ENCODE measurements at regions not wholly inside any gene's neighbourhood (a gene's known extent, or its start where the extent isn't known, plus 50 kb on each side); places are given as distances from the start of the nearest gene placed in this dataset.

GRCh38 chr2:105557021-105557920 lies 158.4 kb upstream of the FHL2 start:
- Histone ChIP-seq H3F3A (ENCODE audit: insufficient read depth) (peaks cover 3% of the 10 kb centered on the region; the same call in 1 of the 2 replicates), H3K9me2 (ENCODE audit: insufficient read depth) (no peaks in the 10 kb centered on the region), H3K4me1 (ENCODE audit: insufficient read depth) (peaks cover 6% of the 10 kb centered on the region), H3K36me3 (ENCODE audit: low read depth) (no peaks in the 10 kb centered on the region), H3K9ac (no peak overlapping the region), H2AFZ (no peak overlapping the region), H3K27me3 (replicated peaks; ENCODE audit: insufficient read depth) (peaks cover 92% of the 10 kb centered on the region), H3K4me3 (no peak overlapping the region), H3K27ac (no peak overlapping the region), H3K9me3 (ENCODE audit: low read depth) (no peaks in the 10 kb centered on the region), H3K79me2 (ENCODE audit: insufficient read depth) (no peaks in the 10 kb centered on the region), H4K20me1 (ENCODE audit: insufficient read depth) (no peaks in the 10 kb centered on the region), H3K4me2 (ENCODE audit: unreplicated experiment) (no peak overlapping the region)
- WGBS, 2 experiments (ENCODE audit: low coverage in 1 of 2, low lambda C conversion rate in 2 of 2, missing lambda C conversion rate in 2 of 2) = 23 to 26% methylated on average over 12 of the region's 12 CpGs
- peak; percentile 4 for TF ChIP-seq EZH2 (IDR thresholded peaks at IDR 0.05; ENCODE audit: insufficient read depth, poor library complexity, severe bottlenecking)
- TF ChIP-seq EZH2phosphoT487 (IDR thresholded peaks at IDR 0.05; ENCODE audit: insufficient read depth, low read depth) = no peak
- no peak for DNase-seq
- in situ Hi-C loops (cut with MboI) = no loop called here

GRCh38 chr2:105556366-105556765 lies 157.5 kb upstream of the FHL2 start:
- WGBS, 2 experiments (ENCODE audit: low coverage in 1 of 2, low lambda C conversion rate in 2 of 2, missing lambda C conversion rate in 2 of 2) = 35 to 58% methylated on average over 3 of the region's 3 CpGs
- H3K27me3 ChIP-seq (replicated peaks; ENCODE audit: insufficient read depth) = peaks cover 91% of the 10 kb centered on the region

DNA sequence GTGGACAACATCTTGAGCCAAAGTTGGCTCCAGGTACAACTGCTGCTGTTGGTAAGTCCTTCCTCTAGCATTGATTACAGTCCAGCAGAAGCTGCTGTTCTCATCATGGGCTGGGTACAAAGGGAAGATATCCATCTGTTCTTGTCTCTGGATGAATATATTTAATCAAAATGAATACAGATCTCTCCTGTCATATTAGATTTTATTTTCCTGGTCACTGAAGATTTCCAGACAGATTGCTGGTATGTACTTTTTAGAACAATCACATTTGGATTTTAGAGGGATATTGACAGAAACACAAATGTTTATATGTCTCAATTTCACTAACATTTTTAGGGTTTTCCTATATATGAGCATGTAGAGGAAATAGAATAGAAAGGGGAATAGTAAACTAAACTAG lies 155.4 kb upstream of the FHL2 start:
- in situ Hi-C loops (cut with MboI) = no loop called here
- H3K9me2 ChIP-seq (ENCODE audit: insufficient read depth) = no peaks in the 10 kb centered on the region
- H3K9ac ChIP-seq = no peak overlapping the region
- no peak for DNase-seq
- peaks cover 91% of the 10 kb centered on the region for H3K27me3 ChIP-seq (replicated peaks; ENCODE audit: insufficient read depth)
- no peak overlapping the region for H3K27ac ChIP-seq
- no peaks in the 10 kb centered on the region for H3K36me3 ChIP-seq (ENCODE audit: low read depth)
- no peak overlapping the region for H2AFZ ChIP-seq
- peaks cover 6% of the 10 kb centered on the region for H3K4me1 ChIP-seq (ENCODE audit: insufficient read depth)
- H3F3A ChIP-seq (ENCODE audit: insufficient read depth) = peaks cover 3% of the 10 kb centered on the region; the same call in 1 of the 2 replicates
- no peaks in the 10 kb centered on the region for H4K20me1 ChIP-seq (ENCODE audit: insufficient read depth)
- H3K4me2 ChIP-seq (ENCODE audit: unreplicated experiment) = no peak overlapping the region
- TF ChIP-seq EZH2phosphoT487 (IDR thresholded peaks at IDR 0.05; ENCODE audit: insufficient read depth, low read depth) (no peak), EZH2 (IDR thresholded peaks at IDR 0.05; ENCODE audit: insufficient read depth, poor library complexity, severe bottlenecking) (no peak)
- no peak overlapping the region for H3K4me3 ChIP-seq
- no peaks in the 10 kb centered on the region for H3K79me2 ChIP-seq (ENCODE audit: insufficient read depth)
- H3K9me3 ChIP-seq (ENCODE audit: low read depth) = no peaks in the 10 kb centered on the region

More at GRCh38 chr2:105556366-105556765, 157.5 kb upstream of the FHL2 start:
- H3K4me1 ChIP-seq (ENCODE audit: insufficient read depth) = peaks cover 6% of the 10 kb centered on the region
- no peaks in the 10 kb centered on the region for H3K9me2 ChIP-seq (ENCODE audit: insufficient read depth)
- H3K9me3 ChIP-seq (ENCODE audit: low read depth) = no peaks in the 10 kb centered on the region
- no peak overlapping the region for H3K4me3 ChIP-seq
- H4K20me1 ChIP-seq (ENCODE audit: insufficient read depth) = no peaks in the 10 kb centered on the region
- no peak for DNase-seq
- H3F3A ChIP-seq (ENCODE audit: insufficient read depth) = peaks cover 3% of the 10 kb centered on the region; the same call in 1 of the 2 replicates
- no peaks in the 10 kb centered on the region for H3K79me2 ChIP-seq (ENCODE audit: insufficient read depth)
- no peak overlapping the region for H2AFZ ChIP-seq
- TF ChIP-seq EZH2phosphoT487 (IDR thresholded peaks at IDR 0.05; ENCODE audit: insufficient read depth, low read depth) (no peak), EZH2 (IDR thresholded peaks at IDR 0.05; ENCODE audit: insufficient read depth, poor library complexity, severe bottlenecking) (no peak)
- no peaks in the 10 kb centered on the region for H3K36me3 ChIP-seq (ENCODE audit: low read depth)
- no peak overlapping the region for H3K9ac ChIP-seq
- no peak overlapping the region for H3K27ac ChIP-seq
- no peak overlapping the region for H3K4me2 ChIP-seq (ENCODE audit: unreplicated experiment)
- in situ Hi-C loops (cut with MboI) = no loop called here

- Histone ChIP-seq H3K79me2 (ENCODE audit: insufficient read depth) (no peaks in the 10 kb centered on the region), H3K27ac (no peak overlapping the region), H3K36me3 (ENCODE audit: low read depth) (no peaks in the 10 kb centered on the region), H3K27me3 (replicated peaks; ENCODE audit: insufficient read depth) (peaks cover 90% of the 10 kb centered on the region), H3K9ac (no peak overlapping the region), H3K4me3 (no peak overlapping the region), H3K9me3 (ENCODE audit: low read depth) (no peaks in the 10 kb centered on the region), H3F3A (ENCODE audit: insufficient read depth) (peaks cover 3% of the 10 kb centered on the region; the same call in 1 of the 2 replicates), H4K20me1 (ENCODE audit: insufficient read depth) (no peaks in the 10 kb centered on the region), H3K4me1 (ENCODE audit: insufficient read depth) (peaks cover 6% of the 10 kb centered on the region), H2AFZ (no peak overlapping the region), H3K4me2 (ENCODE audit: unreplicated experiment) (no peak overlapping the region), H3K9me2 (ENCODE audit: insufficient read depth) (no peaks in the 10 kb centered on the region)
- 52 to 61% methylated on average over 9 of the region's 9 CpGs for WGBS, 2 experiments (ENCODE audit: low coverage in 1 of 2, low lambda C conversion rate in 2 of 2, missing lambda C conversion rate in 2 of 2)
- in situ Hi-C loops (cut with MboI) = no loop called here
- TF ChIP-seq EZH2phosphoT487 (IDR thresholded peaks at IDR 0.05; ENCODE audit: insufficient read depth, low read depth) (no peak), EZH2 (IDR thresholded peaks at IDR 0.05; ENCODE audit: insufficient read depth, poor library complexity, severe bottlenecking) (no peak)
- DNase-seq = peak; percentile 31
Observed at GRCh38 chr2:105553538-105554196, 154.8 kb upstream of the FHL2 start.
